Aorta (tissue), 5 donors: ENCODE measurements at regions not wholly inside any gene's neighbourhood (a gene's known extent, or its start where the extent isn't known, plus 50 kb on each side); places are given as distances from the start of the nearest gene placed in this dataset.

Source experiments
- ATAC-seq: fragments of 200-7000 bp; cut with Tn5 transposase; one replicate; pipeline ENCODE4 v1.9.1; 2022; ENCODE audit warnings: moderate library complexity; ENCODE audit not compliant: low FRiP score
- DNase-seq, 2 donors: peaks; one replicate each; pipeline ENCODE4 v3.0.0-alpha.2; 2020
- H3K27ac ChIP-seq, 2 donors: one replicate each; pipeline ENCODE4 v1.5.1; 2013; ENCODE audit warnings: low read length in 2 of 2, mild to moderate bottlenecking in 2 of 2, moderate library complexity in 2 of 2, control low read depth in 1 of 2, inconsistent platforms in 1 of 2, low read depth in 1 of 2
- H3K27me3 ChIP-seq, 2 donors: one replicate each; pipeline ENCODE4 v1.6.1; 2013; ENCODE audit warnings: control low read depth in 1 of 2, low read length in 1 of 2, mild to moderate bottlenecking in 1 of 2, moderate library complexity in 1 of 2; ENCODE audit not compliant: insufficient read depth in 2 of 2, control insufficient read depth in 1 of 2
- H3K36me3 ChIP-seq, 2 donors: one replicate each; pipeline ENCODE4 v1.6.1; 2013; ENCODE audit warnings: control low read depth in 1 of 2, low read length in 1 of 2, mild to moderate bottlenecking in 1 of 2; ENCODE audit not compliant: insufficient read depth in 2 of 2, control insufficient read depth in 1 of 2
- H3K4me1 ChIP-seq, 2 donors: one replicate each; pipeline ENCODE4 v1.6.1; 2013; ENCODE audit warnings: low read length in 2 of 2, control low read depth in 1 of 2, mild to moderate bottlenecking in 1 of 2, moderate library complexity in 1 of 2; ENCODE audit not compliant: insufficient read depth in 2 of 2, control insufficient read depth in 1 of 2
- H3K4me3 ChIP-seq, 2 donors: one replicate each; pipeline ENCODE4 v1.5.1; 2013; ENCODE audit warnings: low read length in 2 of 2, control low read depth in 1 of 2, mild to moderate bottlenecking in 1 of 2
- H3K9me3 ChIP-seq: one replicate; pipeline ENCODE4 v1.6.1; 2013; ENCODE audit warnings: mild to moderate bottlenecking, low read length; ENCODE audit not compliant: control insufficient read depth
- WGBS, 2 donors: extraction: QIAGEN DNeasy Blood & Tissue Kit; methylation state at CpG; one replicate each; pipeline ENCODE4 v1.1.7; 2013; 5-methylcytosine and 5-hydroxymethylcytosine counted together
- intact Hi-C, 2 donors: fragments of 100-400 bp; cut with DNase I; formaldehyde crosslinking; loops; one replicate each; pipeline versions ENCODE4 v1.14.2 to v1.15.0; 2022
- donor health status: healthy with polysubstance abuse.
- donor health status: Bipolar disorder and iron deficiency.
- donor health status: DM: no; HTN: no; CAD: no.
- donor health status: DM: no; HTN: no; CAD: no.
- donor health status: DM: yes; HTN: yes; CAD: no.

GRCh38 chr4:108512615-108513505, 107.5 kb upstream of the RPL34 start:
- DNase-seq (no peak), ATAC-seq (no peak)
- Histone ChIP-seq H3K36me3 (no peaks in the 10 kb centered on the region), H3K27ac (no peak overlapping the region), H3K9me3 (no peaks in the 10 kb centered on the region), H3K4me1 (no peaks in the 10 kb centered on the region), H3K4me3 (no peak overlapping the region), H3K27me3 (no peaks in the 10 kb centered on the region)
- intact Hi-C loops = no loop called here
- WGBS, 2 donors = 4 to 6% methylated on average over 17 of the region's 17 CpGs

DNA sequence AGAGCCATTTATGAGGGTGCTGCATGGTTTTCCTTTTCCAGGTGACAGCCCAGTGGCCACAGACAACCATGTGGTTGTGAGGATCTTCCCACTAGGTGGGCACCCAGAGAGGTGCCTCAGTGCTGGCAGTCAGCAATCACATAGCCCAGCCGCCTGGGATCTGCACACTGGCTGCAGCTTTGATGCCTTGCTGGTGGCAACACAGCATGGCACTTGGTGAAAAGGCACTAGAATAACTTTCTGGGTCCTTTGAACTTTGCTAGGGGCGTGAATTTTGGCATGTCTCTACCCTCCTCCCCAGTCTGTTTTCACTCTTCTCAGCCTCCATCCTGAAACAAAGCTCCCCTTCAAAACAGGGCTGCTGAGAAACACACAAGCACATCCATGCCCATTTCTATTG, 108.8 kb upstream of the RPL34 start:
- Histone ChIP-seq H3K4me3 (no peak overlapping the region), H3K27me3 (no peaks in the 10 kb centered on the region), H3K9me3 (no peaks in the 10 kb centered on the region), H3K27ac (no peak overlapping the region), H3K36me3 (no peaks in the 10 kb centered on the region), H3K4me1 (no peaks in the 10 kb centered on the region)
- intact Hi-C loops = no loop called here
- no peak for ATAC-seq
- DNase-seq = no peak
- WGBS, 2 donors = 41 to 43% methylated on average over 2 of the region's 2 CpGs

GRCh38 chr4:108502356-108502755, 118.0 kb upstream of the RPL34 start:
- Histone ChIP-seq H3K27me3 (no peaks in the 10 kb centered on the region), H3K27ac (no peak overlapping the region), H3K4me3 (no peak overlapping the region), H3K9me3 (peaks cover 2% of the 10 kb centered on the region), H3K4me1 (no peaks in the 10 kb centered on the region), H3K36me3 (no peaks in the 10 kb centered on the region)
- ATAC-seq (no peak), DNase-seq (no peak)
- WGBS, 2 donors = 84 to 86% methylated on average over 2 of the region's 2 CpGs
- intact Hi-C loops = no loop called here

GRCh38 chr4:108498925-108499324, 121.5 kb upstream of the RPL34 start:
- H3K36me3 ChIP-seq = no peaks in the 10 kb centered on the region
- ATAC-seq (no peak), DNase-seq (no peak)
- H3K27ac ChIP-seq = no peak overlapping the region
- intact Hi-C loops = no loop called here
- peaks cover 2% of the 10 kb centered on the region for H3K9me3 ChIP-seq
- 42 to 55% methylated on average over 3 of the region's 3 CpGs for WGBS, 2 donors
- H3K4me3 ChIP-seq = no peak overlapping the region
- no peaks in the 10 kb centered on the region for H3K4me1 ChIP-seq
- no peaks in the 10 kb centered on the region for H3K27me3 ChIP-seq

DNA sequence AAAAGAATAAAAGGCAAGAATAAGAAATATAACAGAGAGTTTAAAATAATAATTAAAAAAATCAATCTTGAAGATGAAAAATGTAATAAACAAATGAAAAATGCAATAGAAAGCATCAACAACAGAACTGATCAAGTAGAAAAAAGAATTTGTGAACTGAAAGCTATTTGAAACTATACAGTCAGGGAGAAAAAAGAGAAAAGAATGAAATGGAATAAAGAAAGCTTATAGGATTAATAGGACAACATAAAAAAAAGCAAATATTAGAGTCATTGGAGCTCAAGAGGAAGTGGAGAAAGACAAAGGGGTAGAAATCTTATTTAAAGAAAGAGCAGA, 126.8 kb upstream of the RPL34 start:
- no peak for ATAC-seq
- Histone ChIP-seq H3K4me3 (no peak overlapping the region), H3K4me1 (no peaks in the 10 kb centered on the region), H3K36me3 (no peaks in the 10 kb centered on the region), H3K9me3 (peaks cover 7% of the 10 kb centered on the region), H3K27ac (no peak overlapping the region), H3K27me3 (no peaks in the 10 kb centered on the region)
- intact Hi-C loops = no loop called here
- no peak for DNase-seq

DNA sequence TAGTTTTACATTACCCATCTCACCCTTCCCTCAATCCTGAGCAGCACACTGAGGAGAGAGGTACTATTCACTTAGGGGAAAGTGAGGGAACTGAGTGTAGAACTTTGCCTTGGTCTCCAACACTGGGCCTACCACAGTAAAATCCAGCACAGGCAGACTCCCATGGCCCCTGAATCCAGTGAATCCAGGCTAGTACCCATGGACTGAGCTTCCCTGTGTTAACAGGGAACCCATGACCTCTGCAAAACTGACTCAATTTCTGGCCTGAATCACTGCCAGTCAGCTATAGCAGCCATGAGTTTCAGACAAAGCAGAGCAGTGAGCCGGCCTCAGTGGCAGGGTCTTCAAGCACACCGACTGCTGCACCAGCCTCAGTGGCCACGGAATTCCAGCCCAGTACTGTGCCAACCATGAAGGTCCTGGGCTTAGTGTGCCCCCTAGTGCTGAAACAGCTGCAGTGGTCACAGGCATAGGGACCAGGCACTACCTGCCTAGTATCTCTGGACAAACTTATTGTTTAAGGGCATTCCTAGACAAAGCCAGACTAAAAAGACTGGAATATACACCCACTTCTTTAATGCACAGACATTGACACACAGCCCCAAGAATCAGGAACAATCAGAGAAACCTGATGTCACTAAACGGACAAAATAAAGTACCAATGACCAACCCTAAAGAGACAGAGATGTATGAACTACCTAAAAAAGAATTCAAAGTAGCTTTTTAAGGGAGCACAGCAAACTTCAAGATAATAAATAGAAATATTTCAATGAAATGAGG, 127.4 kb upstream of the RPL34 start:
- no peaks in the 10 kb centered on the region for H3K4me1 ChIP-seq
- DNase-seq (no peak), ATAC-seq (no peak)
- intact Hi-C loops = no loop called here
- no peak overlapping the region for H3K4me3 ChIP-seq
- H3K27me3 ChIP-seq = no peaks in the 10 kb centered on the region
- H3K9me3 ChIP-seq = peaks cover 7% of the 10 kb centered on the region
- no peaks in the 10 kb centered on the region for H3K36me3 ChIP-seq
- no peak overlapping the region for H3K27ac ChIP-seq
- WGBS, 2 donors = 42 to 55% methylated on average over 4 of the region's 4 CpGs

DNA sequence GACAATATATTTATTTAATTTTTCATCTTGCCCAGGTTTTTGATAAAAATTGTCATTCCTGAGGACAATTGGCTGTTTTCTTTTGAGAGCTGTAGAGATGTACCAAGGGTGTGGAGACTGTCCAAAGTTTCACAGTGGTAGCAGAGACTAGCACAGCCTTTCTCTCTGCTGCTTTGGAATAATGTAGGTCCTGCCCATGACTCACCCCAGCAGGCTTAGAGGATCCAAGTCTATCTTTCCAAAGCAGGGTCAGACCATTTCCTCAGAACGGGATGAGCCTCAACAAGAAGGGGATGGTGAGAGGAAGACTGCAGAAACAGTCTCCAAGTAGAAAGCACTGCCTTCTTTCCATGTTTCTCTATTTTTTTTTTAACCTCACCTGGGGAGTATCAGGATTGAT, 131.5 kb upstream of the RPL34 start:
- no peak for ATAC-seq
- 38 to 62% methylated on average over 1 of the region's 1 CpG for WGBS, 2 donors
- no peak for DNase-seq
- H3K4me1 ChIP-seq = no peaks in the 10 kb centered on the region
- no peaks in the 10 kb centered on the region for H3K27me3 ChIP-seq
- no peaks in the 10 kb centered on the region for H3K36me3 ChIP-seq
- H3K9me3 ChIP-seq = peaks cover 7% of the 10 kb centered on the region
- no peak overlapping the region for H3K4me3 ChIP-seq
- intact Hi-C loops = no loop called here
- H3K27ac ChIP-seq = no peak overlapping the region

DNA sequence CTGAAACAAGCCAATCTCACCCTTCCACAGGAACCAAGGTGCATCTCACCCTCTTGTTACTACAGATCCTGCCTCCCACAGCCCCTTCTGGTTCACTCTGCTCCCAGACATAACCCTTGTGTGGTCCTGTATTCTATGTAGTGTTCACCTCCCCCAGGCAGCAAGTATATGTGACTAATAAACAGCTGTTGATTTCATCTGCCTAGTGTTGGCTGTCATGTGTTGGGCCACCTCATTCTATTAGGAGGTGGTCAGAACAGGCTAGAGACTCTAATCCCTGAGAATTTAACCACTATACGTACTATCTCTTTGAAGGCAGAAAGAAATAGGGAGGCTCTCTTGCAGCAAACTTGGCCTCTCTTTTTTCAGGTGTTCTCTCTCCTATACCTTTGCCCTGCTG, 134.3 kb upstream of the RPL34 start:
- Histone ChIP-seq H3K9me3 (peaks cover 2% of the 10 kb centered on the region), H3K27me3 (no peaks in the 10 kb centered on the region), H3K4me3 (no peak overlapping the region), H3K27ac (no peak overlapping the region), H3K36me3 (no peaks in the 10 kb centered on the region), H3K4me1 (no peaks in the 10 kb centered on the region)
- DNase-seq (no peak), ATAC-seq (no peak)
- 39 to 55% methylated on average over 1 of the region's 1 CpG for WGBS, 2 donors
- intact Hi-C loops = no loop called here

- H3K4me3 ChIP-seq = no peak overlapping the region
These were observed 136.2 kb upstream of the RPL34 start for GRCh38 chr4:108484187-108484586.

More at GRCh38 chr4:108484187-108484586, 136.2 kb upstream of the RPL34 start:
- peaks cover 2% of the 10 kb centered on the region for H3K9me3 ChIP-seq
- 88 to 94% methylated on average over 1 of the region's 1 CpG for WGBS, 2 donors
- H3K4me1 ChIP-seq = no peaks in the 10 kb centered on the region
- H3K36me3 ChIP-seq = no peaks in the 10 kb centered on the region
- no peak overlapping the region for H3K27ac ChIP-seq
- ATAC-seq (no peak), DNase-seq (no peak)
- no peaks in the 10 kb centered on the region for H3K27me3 ChIP-seq
- intact Hi-C loops = no loop called here
